OCI-LY7 (cell line): ENCODE measurements at regions not wholly inside any gene's neighbourhood (a gene's known extent, or its start where the extent isn't known, plus 50 kb on each side); places are given as distances from the start of the nearest gene placed in this dataset.
"Not testable (repeated sequence)": the region's sequence is repeated elsewhere in the genome, so short reads cannot be mapped to it uniquely, and the experiment has no call there.

Experiments used
- BruUV-seq: library from RNA; stranded (reverse); fragments of 400-500 nt; replicated peaks from 2 replicates; lab custom pipeline; 2021; lab: Mats Ljungman, UMichigan
- CTCF ChIA-PET: fragments of 300-600 bp; sonication (Branson Sonifier 250); formaldehyde crosslinking; loops from one replicate; lab custom pipeline; 2022; ENCODE audit warnings: antibody characterized with exemption; ENCODE audit not compliant: unreplicated experiment; lab: Charles Lee
- POLR2A ChIA-PET: fragments of 300-600 bp; sonication (Branson Sonifier 250); formaldehyde crosslinking; loops from one replicate; lab custom pipeline; 2022; ENCODE audit warnings: antibody characterized with exemption; lab: Charles Lee
- DNase-seq: peaks from one replicate; pipeline ENCODE4 v3.0.0-alpha.2; 2015; ENCODE audit warnings: low spot score
- H2AFZ ChIP-seq: fragments of 200-600 bp; sonication (generic), shearing (Covaris generic); 2 replicates; pipeline ENCODE4 v1.6.1; 2014; ENCODE audit warnings: mild to moderate bottlenecking, antibody characterized with exemption, low read length, moderate library complexity
- H3K27ac ChIP-seq: fragments of 200-600 bp; sonication (generic); 2 replicates; pipeline ENCODE4 v1.5.1; 2014; ENCODE audit warnings: mixed run types, low read depth, mild to moderate bottlenecking, moderate library complexity, low read length, inconsistent platforms; ENCODE audit not compliant: poor library complexity, severe bottlenecking
- H3K36me3 ChIP-seq: fragments of 200-600 bp; sonication (generic); 2 replicates; pipeline ENCODE4 v1.6.1; 2014; ENCODE audit warnings: mild to moderate bottlenecking, antibody characterized with exemption, low read length, moderate library complexity, mixed read lengths; ENCODE audit not compliant: insufficient read depth
- H3K4me1 ChIP-seq: fragments of 200-600 bp; sonication (generic); 2 replicates; pipeline ENCODE4 v1.5.1; 2014; ENCODE audit warnings: mild to moderate bottlenecking, low read length; ENCODE audit not compliant: insufficient read depth, poor library complexity, severe bottlenecking
- H3K4me2 ChIP-seq: fragments of 200-600 bp; sonication (generic); 2 replicates; pipeline ENCODE4 v1.6.1; 2014; ENCODE audit warnings: mild to moderate bottlenecking, low read length
- H3K4me3 ChIP-seq: fragments of 200-600 bp; sonication (generic); 2 replicates; pipeline ENCODE4 v1.5.1; 2014; ENCODE audit warnings: mild to moderate bottlenecking, low read depth, low read length; ENCODE audit not compliant: poor library complexity, severe bottlenecking
- H3K79me2 ChIP-seq: fragments of 200-600 bp; sonication (generic); 2 replicates; pipeline ENCODE4 v1.6.1; 2016; ENCODE audit warnings: low read depth, mild to moderate bottlenecking, low read length, moderate library complexity, mixed read lengths; ENCODE audit not compliant: insufficient read depth
- H3K9me2 ChIP-seq: fragments of 200-600 bp; sonication (generic); 2 replicates; pipeline ENCODE4 v1.6.1; 2016; ENCODE audit warnings: mild to moderate bottlenecking, low read length, mixed read lengths; ENCODE audit not compliant: insufficient read depth
- H3K9me3 ChIP-seq: fragments of 200-600 bp; sonication (generic); 2 replicates; pipeline ENCODE4 v1.6.1; 2014; ENCODE audit warnings: mild to moderate bottlenecking, mixed run types, low read length, mixed read lengths
- H4K20me1 ChIP-seq: fragments of 200-600 bp; sonication (generic); 2 replicates; pipeline ENCODE4 v1.6.1; 2014; ENCODE audit warnings: mild to moderate bottlenecking, antibody characterized with exemption, low read length, moderate library complexity, mixed read lengths; ENCODE audit not compliant: insufficient read depth
- EZH2phosphoT487 ChIP-seq: fragments of 200-600 bp; sonication (generic); IDR thresholded peaks from 2 replicates; pipeline ENCODE4 v1.6.1; 2018; ENCODE audit warnings: low read depth, borderline replicate concordance, mild to moderate bottlenecking, mixed run types, antibody characterized with exemption, low read length, moderate library complexity, mixed read lengths
- intact Hi-C: fragments of 100-400 bp; cut with micrococcal nuclease; formaldehyde crosslinking; loops from one replicate; pipeline ENCODE4 v1.10.0; 2022; ENCODE audit not compliant: unreplicated experiment
- TF ChIP-seq, protein P1 (sequence below): fragments of 200-600 bp; sonication (generic); conservative IDR thresholded peaks from 2 replicates; pipeline ENCODE4 v1.5.1; 2014; ENCODE audit warnings: mild to moderate bottlenecking, antibody characterized with exemption, low read length, moderate library complexity, mixed read lengths

- CTCF ChIA-PET, result no interaction called here
- intact Hi-C loops, result no loop called here
These were observed 1784.9 kb upstream of the DEFB115 start for GRCh38 chr20:29472606-29473005.

DNA sequence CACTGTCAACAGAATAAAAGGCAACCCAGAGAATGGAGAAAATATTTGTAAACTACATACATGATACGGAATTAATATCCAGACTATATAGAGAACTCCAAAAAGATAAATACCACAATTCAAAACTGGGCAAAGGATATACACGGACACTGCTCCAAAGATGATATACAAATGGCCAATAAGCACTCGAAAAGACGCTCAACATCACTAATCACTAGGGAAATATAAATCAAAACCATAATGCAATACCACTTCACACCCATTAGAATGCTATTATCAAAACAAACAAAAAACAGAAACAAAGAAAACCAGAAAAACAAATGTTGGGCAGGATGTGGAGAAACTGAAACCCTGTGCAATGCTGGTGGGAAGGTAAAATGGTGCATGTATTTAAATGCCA is 1764.6 kb upstream of the DEFB115 start:
- H3K4me2 ChIP-seq, H3K27ac ChIP-seq, H2AFZ ChIP-seq, H3K4me1 ChIP-seq, H3K9me3 ChIP-seq, H3K4me3 ChIP-seq, BruUV-seq, H3K9me2 ChIP-seq, intact Hi-C loops, CTCF ChIA-PET, POLR2A ChIA-PET, H4K20me1 ChIP-seq, DNase-seq, H3K36me3 ChIP-seq, H3K79me2 ChIP-seq: not testable (repeated sequence)

More at GRCh38 chr20:29472606-29473005, 1784.9 kb upstream of the DEFB115 start:
- no peaks in the 10 kb centered on the region for H3K9me3 ChIP-seq
- no peaks in the 10 kb centered on the region for H3K36me3 ChIP-seq
- H3K4me2 ChIP-seq, result no peak overlapping the region
- no peak overlapping the region for H3K4me3 ChIP-seq
- H3K27ac ChIP-seq, result no peak overlapping the region
- H3K9me2 ChIP-seq, result no peaks in the 10 kb centered on the region
- no peaks in the 10 kb centered on the region for H3K79me2 ChIP-seq
- no peaks in the 10 kb centered on the region for H4K20me1 ChIP-seq
- TF ChIP-seq, protein P1, sequence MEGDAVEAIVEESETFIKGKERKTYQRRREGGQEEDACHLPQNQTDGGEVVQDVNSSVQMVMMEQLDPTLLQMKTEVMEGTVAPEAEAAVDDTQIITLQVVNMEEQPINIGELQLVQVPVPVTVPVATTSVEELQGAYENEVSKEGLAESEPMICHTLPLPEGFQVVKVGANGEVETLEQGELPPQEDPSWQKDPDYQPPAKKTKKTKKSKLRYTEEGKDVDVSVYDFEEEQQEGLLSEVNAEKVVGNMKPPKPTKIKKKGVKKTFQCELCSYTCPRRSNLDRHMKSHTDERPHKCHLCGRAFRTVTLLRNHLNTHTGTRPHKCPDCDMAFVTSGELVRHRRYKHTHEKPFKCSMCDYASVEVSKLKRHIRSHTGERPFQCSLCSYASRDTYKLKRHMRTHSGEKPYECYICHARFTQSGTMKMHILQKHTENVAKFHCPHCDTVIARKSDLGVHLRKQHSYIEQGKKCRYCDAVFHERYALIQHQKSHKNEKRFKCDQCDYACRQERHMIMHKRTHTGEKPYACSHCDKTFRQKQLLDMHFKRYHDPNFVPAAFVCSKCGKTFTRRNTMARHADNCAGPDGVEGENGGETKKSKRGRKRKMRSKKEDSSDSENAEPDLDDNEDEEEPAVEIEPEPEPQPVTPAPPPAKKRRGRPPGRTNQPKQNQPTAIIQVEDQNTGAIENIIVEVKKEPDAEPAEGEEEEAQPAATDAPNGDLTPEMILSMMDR, result no peak
- no peak for TF ChIP-seq EZH2phosphoT487
- H3K4me1 ChIP-seq, result no peaks in the 10 kb centered on the region
- H2AFZ ChIP-seq, result no peak overlapping the region
- no TSS peak for BruUV-seq
- POLR2A ChIA-PET, result interaction anchor here (0.7 kb wide), 1 partner anchor 1823 kb away, joined by 3 read pairs; no protein-coding TSS in a partner anchor
- DNase-seq, result no peak

DNA sequence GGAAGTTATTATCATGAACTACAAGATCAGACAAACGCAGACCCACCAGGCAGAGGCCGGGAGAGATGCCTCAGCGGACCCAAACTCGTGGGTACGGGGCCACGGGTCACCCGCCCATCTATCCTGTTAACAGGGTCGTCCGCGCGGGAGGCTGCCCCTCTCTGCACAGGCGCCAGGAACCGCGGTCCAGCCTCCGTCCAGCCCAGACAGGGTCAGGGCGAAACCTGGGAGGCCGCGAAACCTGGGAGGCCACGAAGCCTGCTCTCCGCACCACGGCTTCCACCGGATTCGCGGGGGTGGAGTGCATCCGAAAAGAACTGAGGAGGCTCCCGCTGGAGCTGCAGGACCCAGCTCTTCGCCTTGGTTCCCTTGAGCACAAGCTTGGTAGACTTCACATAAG is 1760.7 kb upstream of the DEFB115 start:
- DNase-seq, result not testable (repeated sequence)

GRCh38 chr20:29497261-29497671 is 1760.2 kb upstream of the DEFB115 start:
- no peak for DNase-seq

More for the DNA sequence above, 1760.7 kb upstream of the DEFB115 start:
- H3K4me3 ChIP-seq, CTCF ChIA-PET, H3K79me2 ChIP-seq, POLR2A ChIA-PET, H3K4me1 ChIP-seq, H3K9me3 ChIP-seq, H3K27ac ChIP-seq, H2AFZ ChIP-seq, H3K9me2 ChIP-seq, BruUV-seq, H4K20me1 ChIP-seq, intact Hi-C loops, H3K36me3 ChIP-seq, H3K4me2 ChIP-seq: not testable (repeated sequence)

DNA sequence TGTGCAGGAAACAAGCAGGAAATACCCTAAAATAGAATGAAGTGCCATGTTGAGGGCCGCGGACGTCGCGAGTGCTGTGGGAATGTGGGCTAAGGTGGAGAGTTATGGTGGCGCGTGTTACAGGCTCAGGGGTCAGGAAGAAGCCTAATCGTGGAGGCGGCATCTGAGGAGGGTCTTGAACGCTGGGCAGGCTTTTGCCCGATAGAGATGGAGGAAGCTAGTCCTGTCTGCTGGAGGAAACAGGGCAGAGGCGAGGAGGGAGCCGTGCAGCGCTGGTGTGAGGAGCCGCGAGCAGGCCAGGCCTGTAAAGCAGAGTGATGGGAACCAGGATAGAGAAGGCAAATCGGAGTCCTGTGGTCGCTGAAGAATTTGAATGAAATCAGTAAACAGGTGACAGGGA is 1759.8 kb upstream of the DEFB115 start:
- H3K27ac ChIP-seq, H3K79me2 ChIP-seq, H3K4me3 ChIP-seq, H4K20me1 ChIP-seq, H3K9me3 ChIP-seq, H3K36me3 ChIP-seq, H2AFZ ChIP-seq, CTCF ChIA-PET, H3K4me2 ChIP-seq, BruUV-seq, H3K4me1 ChIP-seq, POLR2A ChIA-PET, H3K9me2 ChIP-seq, intact Hi-C loops, DNase-seq: not testable (repeated sequence)

More at GRCh38 chr20:29497261-29497671, 1760.2 kb upstream of the DEFB115 start:
- Histone ChIP-seq H2AFZ (no peak overlapping the region), H3K4me2 (no peak overlapping the region), H3K9me2 (no peaks in the 10 kb centered on the region), H3K79me2 (no peaks in the 10 kb centered on the region), H3K36me3 (no peaks in the 10 kb centered on the region), H3K27ac (no peak overlapping the region), H3K4me3 (no peak overlapping the region), H3K4me1 (no peaks in the 10 kb centered on the region), H4K20me1 (no peaks in the 10 kb centered on the region), H3K9me3 (no peaks in the 10 kb centered on the region)
- ChIA-PET CTCF (no interaction called here), POLR2A (no interaction called here)
- intact Hi-C loops, result no loop called here
- no TSS peak for BruUV-seq
- TF ChIP-seq, protein P1, result no peak
- no peak for TF ChIP-seq EZH2phosphoT487
